MM.1S (cell line): ENCODE measurements at regions not wholly inside any gene's neighbourhood (a gene's known extent, or its start where the extent isn't known, plus 50 kb on each side); places are given as distances from the start of the nearest gene placed in this dataset.

Experiments used
- DNase-seq: peaks from one replicate; pipeline ENCODE4 v3.0.0-alpha.2; 2015
- H2AFZ ChIP-seq: fragments of 300-600 bp; sonication (generic); 2 replicates; pipeline ENCODE4 v1.6.0; 2016; ENCODE audit warnings: antibody characterized with exemption, low read length
- H3F3A ChIP-seq: fragments of 300-600 bp; sonication (generic); 2 replicates; pipeline ENCODE4 v1.6.1; 2016; ENCODE audit warnings: mild to moderate bottlenecking, antibody characterized with exemption, low read length, moderate library complexity, mixed read lengths; ENCODE audit not compliant: insufficient read depth
- H3K27ac ChIP-seq: fragments of 300-600 bp; sonication (generic); 2 replicates; pipeline ENCODE4 v1.5.1; 2016; ENCODE audit warnings: mild to moderate bottlenecking, low read length
- H3K27me3 ChIP-seq: fragments of 300-600 bp; sonication (generic); replicated peaks from 2 replicates; pipeline ENCODE4 v1.6.0; 2016; ENCODE audit warnings: low read length; ENCODE audit not compliant: insufficient read depth
- H3K36me3 ChIP-seq: fragments of 300-600 bp; sonication (generic); replicated peaks from 2 replicates; pipeline ENCODE4 v1.6.1; 2016; ENCODE audit warnings: mild to moderate bottlenecking, low read length, mixed read lengths; ENCODE audit not compliant: insufficient read depth
- H3K4me1 ChIP-seq: fragments of 300-600 bp; sonication (generic); 2 replicates; pipeline ENCODE4 v1.6.1; 2016; ENCODE audit warnings: low read length, mixed read lengths
- H3K4me2 ChIP-seq: fragments of 300-600 bp; sonication (generic); 2 replicates; pipeline ENCODE4 v1.6.0; 2016; ENCODE audit warnings: low read depth, low read length
- H3K4me3 ChIP-seq: fragments of 300-600 bp; sonication (generic); 2 replicates; pipeline ENCODE4 v1.5.1; 2016; ENCODE audit warnings: low read length, mixed read lengths
- H3K79me2 ChIP-seq: fragments of 300-600 bp; sonication (generic); 2 replicates; pipeline ENCODE4 v1.6.1; 2016; ENCODE audit warnings: mixed run types, low read length, mixed read lengths
- H3K9ac ChIP-seq: fragments of 300-600 bp; sonication (generic); 2 replicates; pipeline ENCODE4 v1.6.1; 2016; ENCODE audit warnings: low read length, mixed read lengths
- H3K9me2 ChIP-seq: fragments of 300-600 bp; sonication (generic); replicated peaks from 2 replicates; pipeline ENCODE4 v1.6.1; 2016; ENCODE audit warnings: mild to moderate bottlenecking, low read length, mixed read lengths; ENCODE audit not compliant: insufficient read depth
- H3K9me3 ChIP-seq: fragments of 300-600 bp; sonication (generic); replicated peaks from 2 replicates; pipeline ENCODE4 v1.6.1; 2016; ENCODE audit warnings: mild to moderate bottlenecking, low read length, mixed read lengths; ENCODE audit not compliant: insufficient read depth
- H4K20me1 ChIP-seq: fragments of 300-600 bp; sonication (generic); 2 replicates; pipeline ENCODE4 v1.6.1; 2016; ENCODE audit warnings: mild to moderate bottlenecking, low read length, moderate library complexity, mixed read lengths; ENCODE audit not compliant: insufficient read depth
- EZH2 ChIP-seq: fragments of 300-600 bp; sonication (generic); optimal IDR thresholded peaks from 2 replicates; pipeline ENCODE3; 2017; ENCODE audit warnings: low read depth, mild to moderate bottlenecking, antibody characterized with exemption, low read length, mixed read lengths
- EZH2phosphoT487 ChIP-seq: fragments of 300-600 bp; sonication (generic); IDR thresholded peaks from 2 replicates; pipeline ENCODE4 v1.6.1; 2018; ENCODE audit warnings: antibody characterized with exemption, low read length
- TF ChIP-seq, protein P1 (sequence below): fragments of 300-600 bp; sonication (generic); IDR thresholded peaks from 2 replicates; pipeline ENCODE4 v1.5.1; 2016; ENCODE audit warnings: antibody characterized with exemption, low read length, mixed read lengths

GRCh38 chr4:81594490-81595159 lies 122.9 kb upstream of the RASGEF1B start:
- no peak overlapping the region for H3K27ac ChIP-seq
- H2AFZ ChIP-seq, result no peak overlapping the region
- no peaks in the 10 kb centered on the region for H4K20me1 ChIP-seq
- TF ChIP-seq, protein P1, sequence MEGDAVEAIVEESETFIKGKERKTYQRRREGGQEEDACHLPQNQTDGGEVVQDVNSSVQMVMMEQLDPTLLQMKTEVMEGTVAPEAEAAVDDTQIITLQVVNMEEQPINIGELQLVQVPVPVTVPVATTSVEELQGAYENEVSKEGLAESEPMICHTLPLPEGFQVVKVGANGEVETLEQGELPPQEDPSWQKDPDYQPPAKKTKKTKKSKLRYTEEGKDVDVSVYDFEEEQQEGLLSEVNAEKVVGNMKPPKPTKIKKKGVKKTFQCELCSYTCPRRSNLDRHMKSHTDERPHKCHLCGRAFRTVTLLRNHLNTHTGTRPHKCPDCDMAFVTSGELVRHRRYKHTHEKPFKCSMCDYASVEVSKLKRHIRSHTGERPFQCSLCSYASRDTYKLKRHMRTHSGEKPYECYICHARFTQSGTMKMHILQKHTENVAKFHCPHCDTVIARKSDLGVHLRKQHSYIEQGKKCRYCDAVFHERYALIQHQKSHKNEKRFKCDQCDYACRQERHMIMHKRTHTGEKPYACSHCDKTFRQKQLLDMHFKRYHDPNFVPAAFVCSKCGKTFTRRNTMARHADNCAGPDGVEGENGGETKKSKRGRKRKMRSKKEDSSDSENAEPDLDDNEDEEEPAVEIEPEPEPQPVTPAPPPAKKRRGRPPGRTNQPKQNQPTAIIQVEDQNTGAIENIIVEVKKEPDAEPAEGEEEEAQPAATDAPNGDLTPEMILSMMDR, result no peak
- TF ChIP-seq EZH2 (no peak), EZH2phosphoT487 (no peak)
- H3K9me2 ChIP-seq, result no peaks in the 10 kb centered on the region
- H3K36me3 ChIP-seq, result no peaks in the 10 kb centered on the region
- H3K27me3 ChIP-seq, result no peaks in the 10 kb centered on the region
- no peaks in the 10 kb centered on the region for H3K79me2 ChIP-seq
- H3K4me1 ChIP-seq, result peaks cover 23% of the 10 kb centered on the region
- H3K9ac ChIP-seq, result no peak overlapping the region
- DNase-seq, result no peak
- H3F3A ChIP-seq, result no peaks in the 10 kb centered on the region
- H3K9me3 ChIP-seq, result no peaks in the 10 kb centered on the region
- no peak overlapping the region for H3K4me3 ChIP-seq
- peak overlapping the region; percentile 79; the same call in 1 of the 2 replicates for H3K4me2 ChIP-seq

- Histone ChIP-seq H4K20me1 (no peaks in the 10 kb centered on the region), H3K36me3 (no peaks in the 10 kb centered on the region), H3F3A (no peaks in the 10 kb centered on the region), H3K9me3 (no peaks in the 10 kb centered on the region), H3K79me2 (no peaks in the 10 kb centered on the region), H3K4me3 (no peak overlapping the region), H3K9me2 (no peaks in the 10 kb centered on the region), H3K9ac (no peak overlapping the region), H3K4me1 (peaks cover 23% of the 10 kb centered on the region), H3K4me2 (no peak overlapping the region), H2AFZ (no peak overlapping the region), H3K27ac (no peak overlapping the region), H3K27me3 (no peaks in the 10 kb centered on the region)
- TF ChIP-seq, protein P1, result no peak
- TF ChIP-seq EZH2, result no peak
- no peak for TF ChIP-seq EZH2phosphoT487
- no peak for DNase-seq
These were observed 121.0 kb upstream of the RASGEF1B start for GRCh38 chr4:81592701-81593100.

GRCh38 chr4:81590596-81590995 lies 118.9 kb upstream of the RASGEF1B start:
- H3K4me1 ChIP-seq, result peaks cover 16% of the 10 kb centered on the region

More at GRCh38 chr4:81590596-81590995, 118.9 kb upstream of the RASGEF1B start:
- no peak overlapping the region for H3K9ac ChIP-seq
- H3K27me3 ChIP-seq, result no peaks in the 10 kb centered on the region
- H3K27ac ChIP-seq, result no peak overlapping the region
- H3K9me3 ChIP-seq, result no peaks in the 10 kb centered on the region
- no peaks in the 10 kb centered on the region for H3K9me2 ChIP-seq
- no peaks in the 10 kb centered on the region for H3K36me3 ChIP-seq
- no peak overlapping the region for H2AFZ ChIP-seq
- DNase-seq, result no peak
- no peak overlapping the region for H3K4me2 ChIP-seq
- H3F3A ChIP-seq, result no peaks in the 10 kb centered on the region
- H3K79me2 ChIP-seq, result no peaks in the 10 kb centered on the region
- TF ChIP-seq EZH2phosphoT487 (no peak), EZH2 (no peak)
- TF ChIP-seq, protein P1, result no peak
- H4K20me1 ChIP-seq, result no peaks in the 10 kb centered on the region
- H3K4me3 ChIP-seq, result no peak overlapping the region
